Upper lobe of left lung (tissue), 6 donors: ENCODE measurements at regions not wholly inside any gene's neighbourhood (a gene's known extent, or its start where the extent isn't known, plus 50 kb on each side); places are given as distances from the start of the nearest gene placed in this dataset.
"Not testable (repeated sequence)": the region's sequence is repeated elsewhere in the genome, so short reads cannot be mapped to it uniquely, and the experiment has no call there.

Experiments
- ATAC-seq, 2 donors: fragments of 200-7000 bp; cut with Tn5 transposase; one replicate each; pipeline ENCODE4 v1.9.1; 2022; ENCODE audit warnings: mild to moderate bottlenecking in 2 of 2, moderate library complexity in 2 of 2; ENCODE audit not compliant: low FRiP score in 2 of 2
- DNase-seq, 2 donors: peaks; one replicate each; pipeline ENCODE4 v3.0.0-alpha.2; 2019 to 2020
- H3K27ac ChIP-seq, 4 donors: fragments of 200-600 bp; sonication (generic); one replicate each; pipeline ENCODE4 v1.5.1; 2016 to 2019
- H3K27me3 ChIP-seq, 4 donors: fragments of 200-600 bp; sonication (generic); one replicate each; pipeline ENCODE4 v1.5.1; 2017 to 2019
- H3K36me3 ChIP-seq, 4 donors: fragments of 200-600 bp; sonication (generic); one replicate each; pipeline ENCODE4 v1.5.1; 2016 to 2019
- H3K4me1 ChIP-seq, 4 donors: fragments of 200-600 bp; sonication (generic); one replicate each; pipeline ENCODE4 v1.5.1; 2018 to 2019
- H3K4me3 ChIP-seq, 4 donors: fragments of 200-600 bp; sonication (generic); one replicate each; pipeline ENCODE4 v1.5.1; 2017 to 2019; ENCODE audit warnings: mild to moderate bottlenecking in 2 of 4, moderate library complexity in 1 of 4
- H3K9me3 ChIP-seq, 4 donors: fragments of 200-600 bp; sonication (generic); one replicate each; pipeline ENCODE4 v1.5.1; 2018 to 2019
- WGBS, 2 donors: methylation state at CpG; one replicate each; pipeline ENCODE4 v1.1.5; 2017 to 2018; 5-methylcytosine and 5-hydroxymethylcytosine counted together
- donor health status: DM: no; HTN: no; CAD: no; lungs with moderate emphysema.
- donor health status: DM: no; HTN: yes; CAD: no; lungs with severe emphysema.

DNA sequence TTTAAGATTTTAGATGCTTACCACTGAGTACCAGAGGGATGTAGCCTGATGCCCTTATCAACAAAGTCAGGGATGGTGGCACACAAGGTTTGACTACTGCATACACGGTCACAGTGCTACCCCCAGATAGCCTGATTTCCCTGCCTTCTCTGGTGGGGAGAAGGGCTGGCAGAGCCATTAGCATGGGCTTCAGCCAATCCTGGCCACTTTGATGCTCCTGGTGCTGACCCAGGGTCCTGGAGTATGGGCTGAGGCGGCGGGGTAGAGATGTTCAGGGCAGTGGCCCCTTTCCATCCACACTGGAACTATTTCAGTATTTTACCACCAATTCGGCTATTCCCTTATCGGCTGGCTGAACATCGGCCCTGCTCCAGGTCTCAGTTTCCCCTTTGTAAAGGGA lies 83.2 kb downstream of the POTEB3 start:
- not testable (repeated sequence) for DNase-seq, ATAC-seq, H3K27ac ChIP-seq, H3K27me3 ChIP-seq, H3K36me3 ChIP-seq, H3K9me3 ChIP-seq, H3K4me3 ChIP-seq, H3K4me1 ChIP-seq
- WGBS, 2 donors, result no CpG with 5 or more reads among the region's 6 CpGs

GRCh38 chr15:21355944-21356343 lies 84.4 kb downstream of the POTEB3 start:
- not testable (repeated sequence) for H3K4me1 ChIP-seq, H3K36me3 ChIP-seq, H3K27ac ChIP-seq, H3K9me3 ChIP-seq, DNase-seq, H3K4me3 ChIP-seq, H3K27me3 ChIP-seq, ATAC-seq
- 60% methylated on average over 2 of the region's 6 CpGs; no CpG with 5 or more reads in 1 of the 2 donors for WGBS, 2 donors

DNA sequence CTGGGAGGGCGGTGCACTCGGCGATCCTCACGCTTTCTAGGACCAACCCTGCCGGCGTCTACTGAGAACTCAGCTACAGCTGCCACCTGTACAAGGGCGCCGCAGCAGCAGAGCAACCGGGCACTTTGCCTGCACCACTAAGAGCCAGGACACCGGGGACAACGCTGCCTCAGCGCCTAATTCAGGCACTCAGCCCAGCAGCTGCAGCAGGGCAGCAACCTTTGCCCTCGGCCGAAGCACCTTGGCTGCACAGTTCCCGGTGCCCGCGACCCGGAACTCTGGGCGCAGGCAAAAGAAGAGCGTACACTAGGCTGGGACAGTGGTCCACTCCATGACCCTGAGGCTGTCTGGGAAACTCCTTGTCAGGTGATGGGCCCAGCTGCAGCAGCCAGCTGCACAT lies 85.7 kb downstream of the POTEB3 start:
- WGBS, 2 donors, result no CpG with 5 or more reads among the region's 20 CpGs
- not testable (repeated sequence) for ATAC-seq, H3K27me3 ChIP-seq, H3K4me3 ChIP-seq, H3K27ac ChIP-seq, H3K4me1 ChIP-seq, H3K9me3 ChIP-seq, H3K36me3 ChIP-seq
- DNase-seq, result peak in 1 of 2 donors; percentile 18

DNA sequence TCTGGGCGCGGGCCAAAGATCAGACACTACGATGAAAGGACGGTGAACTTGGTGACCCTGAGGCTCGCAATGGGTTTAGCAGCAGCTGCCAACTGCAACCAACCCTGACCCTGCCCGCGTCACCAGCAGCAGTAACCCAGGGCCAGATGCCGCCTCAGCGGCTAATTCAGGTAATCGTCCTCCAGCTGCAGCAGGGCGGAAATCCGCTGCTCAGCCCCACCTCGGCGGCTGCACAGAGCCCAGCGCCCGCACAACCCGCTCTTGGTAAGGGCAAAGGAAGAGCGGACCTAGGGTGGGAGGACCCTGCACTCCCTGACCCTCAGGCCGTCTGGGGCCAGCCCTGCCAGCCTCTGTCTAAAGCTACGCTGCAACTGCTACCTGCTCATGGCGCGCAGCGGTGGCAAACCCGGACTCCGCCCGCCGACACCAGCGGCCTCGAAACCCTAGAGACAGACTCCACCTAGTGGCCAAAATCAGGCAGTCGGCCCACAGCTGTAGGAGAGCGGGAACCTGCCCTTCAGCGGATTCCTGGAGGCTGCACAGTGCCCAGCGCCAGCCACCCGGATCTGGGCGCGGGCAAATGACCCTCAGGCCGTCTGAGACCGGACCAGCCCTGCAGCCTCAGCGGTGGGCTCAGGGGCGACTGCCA lies 87.5 kb downstream of the POTEB3 start:
- not testable (repeated sequence) for H3K36me3 ChIP-seq, DNase-seq, H3K4me1 ChIP-seq, ATAC-seq, H3K27ac ChIP-seq, H3K27me3 ChIP-seq, H3K9me3 ChIP-seq, H3K4me3 ChIP-seq
- no CpG with 5 or more reads among the region's 40 CpGs for WGBS, 2 donors

DNA sequence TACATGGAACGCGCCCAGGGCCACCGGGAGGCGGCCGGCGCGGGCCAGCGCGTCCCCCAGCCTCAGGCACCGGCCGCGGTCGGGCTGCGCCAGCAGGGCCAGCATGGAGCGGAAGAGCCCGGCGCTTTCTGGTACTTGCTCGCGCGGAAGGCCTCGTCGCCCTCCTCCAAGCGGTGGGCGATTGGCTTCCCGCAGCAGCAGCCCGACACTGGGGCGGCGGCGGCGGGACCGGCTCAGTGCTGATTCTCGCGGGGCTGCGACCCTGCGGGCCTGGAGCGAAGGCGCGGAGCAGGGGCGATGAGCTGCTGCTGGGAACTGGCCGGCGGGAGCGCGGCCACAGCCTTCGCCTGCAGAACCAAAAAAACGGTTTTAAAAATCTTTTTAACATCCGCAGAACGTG lies 95.3 kb downstream of the POTEB3 start:
- H3K4me1 ChIP-seq, H3K27me3 ChIP-seq: not testable (repeated sequence)

GRCh38 chr15:21344500-21344899 lies 95.8 kb downstream of the POTEB3 start:
- not testable (repeated sequence) for H3K27ac ChIP-seq, H3K4me3 ChIP-seq, H3K27me3 ChIP-seq, H3K9me3 ChIP-seq, DNase-seq, H3K36me3 ChIP-seq, ATAC-seq, H3K4me1 ChIP-seq
- no CpG with 5 or more reads among the region's 41 CpGs for WGBS, 2 donors

More for the DNA sequence above, 95.3 kb downstream of the POTEB3 start:
- ATAC-seq, H3K9me3 ChIP-seq, H3K27ac ChIP-seq, H3K36me3 ChIP-seq: not testable (repeated sequence)
- no CpG with 5 or more reads among the region's 47 CpGs for WGBS, 2 donors
- peak overlapping the region in 2 of 4 donors; percentile 16 to 20 for H3K4me3 ChIP-seq
- peak in 1 of 2 donors; percentile 83 for DNase-seq

DNA sequence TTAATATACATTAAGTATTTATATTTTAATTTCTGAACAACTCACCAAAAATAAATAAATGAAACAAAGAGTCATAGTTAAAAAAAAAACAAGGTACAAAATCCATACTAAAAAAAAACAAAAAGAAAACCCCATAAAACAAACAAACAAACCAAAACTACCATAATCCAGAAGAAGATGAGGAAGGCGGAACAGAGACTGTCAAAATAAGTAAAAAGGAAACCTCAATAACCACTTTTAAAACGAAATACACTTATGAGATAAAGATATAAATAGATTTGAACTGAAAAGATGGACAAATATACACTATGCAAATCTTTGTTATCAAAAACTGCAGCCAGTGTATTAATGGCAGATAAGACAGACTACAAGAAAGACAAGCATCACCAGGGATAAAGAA lies 103.3 kb downstream of the POTEB3 start:
- not testable (repeated sequence) for H3K27ac ChIP-seq, H3K9me3 ChIP-seq, H3K36me3 ChIP-seq, H3K4me1 ChIP-seq, ATAC-seq, DNase-seq, H3K4me3 ChIP-seq, H3K27me3 ChIP-seq
- no CpG with 5 or more reads among the region's 2 CpGs for WGBS, 2 donors

DNA sequence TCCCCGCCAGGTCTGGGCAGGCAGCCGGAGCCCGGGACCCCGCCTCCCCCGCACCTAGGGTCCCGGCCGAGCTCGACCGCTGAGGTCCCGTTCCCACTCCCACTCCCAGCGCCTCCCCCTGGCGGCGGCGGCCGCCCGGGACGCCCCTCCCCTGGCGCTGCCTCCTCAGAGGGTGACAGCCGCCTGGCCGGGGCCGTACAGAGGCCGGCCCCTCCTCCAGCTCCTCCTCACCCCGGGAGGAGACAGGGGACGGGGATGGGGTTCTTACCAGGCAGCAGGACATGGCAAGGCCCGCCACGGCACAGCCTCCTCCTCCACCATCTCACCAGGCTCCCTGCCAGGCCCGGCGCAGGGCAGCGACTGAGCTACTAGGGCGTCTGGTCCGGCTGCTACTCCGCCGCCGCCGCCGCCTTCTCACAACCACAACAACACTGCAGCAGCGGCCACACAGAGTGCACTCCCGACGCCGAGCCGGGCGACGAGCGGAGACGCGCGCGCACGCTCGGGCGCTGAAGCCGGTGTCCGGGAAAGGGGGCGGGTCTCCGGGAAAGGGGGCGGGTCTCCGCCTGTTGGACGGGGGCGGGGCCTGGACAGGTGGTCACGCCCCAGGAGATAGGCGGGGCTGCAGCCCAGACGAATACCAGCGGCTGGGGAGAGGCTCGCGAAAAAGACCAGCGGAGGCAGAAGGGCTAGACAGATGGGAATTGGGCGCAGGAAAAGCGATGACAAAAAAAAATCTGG lies 115.4 kb downstream of the POTEB3 start:
- DNase-seq, H3K27ac ChIP-seq, H3K27me3 ChIP-seq, H3K36me3 ChIP-seq, H3K4me1 ChIP-seq, H3K4me3 ChIP-seq, H3K9me3 ChIP-seq: not testable (repeated sequence)
- WGBS, 2 donors, result 65% methylated on average over 10 of the region's 68 CpGs; no CpG with 5 or more reads in 1 of the 2 donors
- peak in 1 of 2 donors; percentile 60 for ATAC-seq

- DNase-seq, H3K36me3 ChIP-seq, H3K4me1 ChIP-seq, H3K9me3 ChIP-seq, H3K27ac ChIP-seq, H3K27me3 ChIP-seq, H3K4me3 ChIP-seq: not testable (repeated sequence)
- peak; percentile 58 to 80 for ATAC-seq
- WGBS, 2 donors, result 14 to 32% methylated on average over 1 of the region's 2 CpGs
Measured at GRCh38 chr15:21284353-21284752, 155.9 kb downstream of the POTEB3 start.

DNA sequence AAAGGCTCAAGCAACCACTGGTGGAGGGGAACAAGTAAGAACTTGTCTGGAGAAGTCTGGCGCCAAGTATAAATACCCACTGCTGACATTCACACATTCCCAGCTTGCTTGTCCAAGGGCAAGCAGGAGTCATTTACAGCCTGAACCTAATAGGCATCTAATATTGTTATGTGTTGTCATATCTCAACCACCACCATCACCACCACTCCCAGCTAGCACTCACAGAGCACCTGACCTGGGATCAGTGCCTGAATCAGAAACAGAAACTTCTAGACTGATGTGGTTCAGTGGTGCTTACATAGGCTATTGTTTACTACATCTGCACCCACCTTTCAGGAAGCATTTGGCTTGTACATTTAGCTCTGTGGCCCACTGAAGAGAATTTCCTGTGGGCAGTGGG lies 157.1 kb downstream of the POTEB3 start:
- not testable (repeated sequence) for DNase-seq, ATAC-seq, H3K4me3 ChIP-seq, H3K27me3 ChIP-seq, H3K4me1 ChIP-seq, H3K9me3 ChIP-seq, H3K36me3 ChIP-seq, H3K27ac ChIP-seq
- WGBS, 2 donors, result no CpG with 5 or more reads among the region's 1 CpG

- H3K4me3 ChIP-seq, H3K36me3 ChIP-seq, H3K4me1 ChIP-seq, H3K9me3 ChIP-seq, H3K27me3 ChIP-seq, ATAC-seq, H3K27ac ChIP-seq, DNase-seq: not testable (repeated sequence)
- no CpG with 5 or more reads among the region's 3 CpGs for WGBS, 2 donors
Measured at GRCh38 chr15:21280272-21280671, 160.0 kb downstream of the POTEB3 start.

GRCh38 chr15:21272176-21272982 lies 167.9 kb downstream of the POTEB3 start:
- H3K27ac ChIP-seq, DNase-seq: not testable (repeated sequence)

More at GRCh38 chr15:21272176-21272982, 167.9 kb downstream of the POTEB3 start:
- WGBS, 2 donors, result 47 to 49% methylated on average over 3 of the region's 3 CpGs
- H3K27me3 ChIP-seq, H3K4me1 ChIP-seq, H3K4me3 ChIP-seq, H3K9me3 ChIP-seq, H3K36me3 ChIP-seq: not testable (repeated sequence)
- peak in 1 of 2 donors; percentile 57 for ATAC-seq
